Esophagus squamous epithelium (tissue), 4 donors: ENCODE measurements at regions not wholly inside any gene's neighbourhood (a gene's known extent, or its start where the extent isn't known, plus 50 kb on each side); places are given as distances from the start of the nearest gene placed in this dataset.

Experiments
- POLR2A ChIP-seq, 4 donors: fragments of 450-650 bp; IDR thresholded peaks; one replicate each; pipeline ENCODE4 v1.6.1; 2017; ENCODE audit warnings: antibody characterized with exemption in 4 of 4, mild to moderate bottlenecking in 4 of 4, moderate library complexity in 3 of 4
- TF ChIP-seq, protein P1 (sequence below), 6 experiments: fragments of 450-650 bp in 4 of 6; fragments of 200-600 bp in 2 of 6; sonication (generic) in 2 of 6; IDR thresholded peaks; one replicate each; pipeline ENCODE4 v1.5.1; 2016 to 2019; ENCODE audit warnings: antibody characterized with exemption in 6 of 6, mild to moderate bottlenecking in 4 of 6, moderate library complexity in 4 of 6

DNA sequence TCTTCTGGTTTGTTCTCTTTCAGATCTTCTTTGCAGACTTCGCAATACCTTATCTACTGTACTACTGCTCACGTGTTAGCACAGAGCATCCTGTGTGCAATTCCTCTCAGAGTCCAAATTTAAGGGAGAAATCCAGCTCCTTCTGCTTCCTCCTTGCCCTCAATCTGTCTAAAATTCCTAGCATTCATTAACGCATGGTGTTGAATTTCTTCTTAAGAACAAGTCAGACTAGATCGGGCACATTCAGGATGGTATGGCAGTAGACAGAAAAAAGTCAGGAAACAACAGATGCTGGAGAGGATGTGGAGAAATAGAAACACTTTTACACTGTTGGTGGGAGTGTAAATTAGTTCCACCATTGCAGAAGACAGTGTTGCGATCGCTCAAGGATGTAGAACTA lies 206.1 kb upstream of the CDH7 start:
- TF ChIP-seq, protein P1, sequence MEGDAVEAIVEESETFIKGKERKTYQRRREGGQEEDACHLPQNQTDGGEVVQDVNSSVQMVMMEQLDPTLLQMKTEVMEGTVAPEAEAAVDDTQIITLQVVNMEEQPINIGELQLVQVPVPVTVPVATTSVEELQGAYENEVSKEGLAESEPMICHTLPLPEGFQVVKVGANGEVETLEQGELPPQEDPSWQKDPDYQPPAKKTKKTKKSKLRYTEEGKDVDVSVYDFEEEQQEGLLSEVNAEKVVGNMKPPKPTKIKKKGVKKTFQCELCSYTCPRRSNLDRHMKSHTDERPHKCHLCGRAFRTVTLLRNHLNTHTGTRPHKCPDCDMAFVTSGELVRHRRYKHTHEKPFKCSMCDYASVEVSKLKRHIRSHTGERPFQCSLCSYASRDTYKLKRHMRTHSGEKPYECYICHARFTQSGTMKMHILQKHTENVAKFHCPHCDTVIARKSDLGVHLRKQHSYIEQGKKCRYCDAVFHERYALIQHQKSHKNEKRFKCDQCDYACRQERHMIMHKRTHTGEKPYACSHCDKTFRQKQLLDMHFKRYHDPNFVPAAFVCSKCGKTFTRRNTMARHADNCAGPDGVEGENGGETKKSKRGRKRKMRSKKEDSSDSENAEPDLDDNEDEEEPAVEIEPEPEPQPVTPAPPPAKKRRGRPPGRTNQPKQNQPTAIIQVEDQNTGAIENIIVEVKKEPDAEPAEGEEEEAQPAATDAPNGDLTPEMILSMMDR (IDR thresholded peaks at IDR 0.05): no peak
- TF ChIP-seq POLR2A (IDR thresholded peaks at IDR 0.05): no peak
